WTC11 (cell line): ENCODE measurements at regions not wholly inside any gene's neighbourhood (a gene's known extent, or its start where the extent isn't known, plus 50 kb on each side); places are given as distances from the start of the nearest gene placed in this dataset.

ENCODE experiments used
- ATAC-seq: fragments of 200-7000 bp; cut with Tn5 transposase; 2 replicates; pipeline ENCODE4 v1.10.0; 2021; ENCODE audit warnings: mild to moderate bottlenecking, moderate library complexity
- CTCF ChIA-PET: fragments of 300-600 bp; sonication (Branson Sonifier 250); formaldehyde crosslinking; loops from one replicate; lab custom pipeline; 2021; ENCODE audit warnings: antibody characterized with exemption; lab: Charles Lee
- POLR2A ChIA-PET: fragments of 350-600 bp; sonication (Branson Sonifier 250); formaldehyde crosslinking; loops from one replicate; lab custom pipeline; 2021; ENCODE audit warnings: antibody characterized with exemption; lab: Charles Lee
- DNase-seq: peaks from one replicate; pipeline ENCODE4 v3.0.0; 2021; ENCODE audit warnings: low spot score
- H3K27ac Mint-ChIP-seq: 2 replicates; pipeline ENCODE4 v1.8.0; 2021; ENCODE audit warnings: mixed read lengths
- H3K27me3 Mint-ChIP-seq: 2 replicates; pipeline ENCODE4 v1.8.0; 2021; ENCODE audit warnings: low read depth, mild to moderate bottlenecking, moderate library complexity, mixed read lengths
- H3K36me3 Mint-ChIP-seq: 2 replicates; pipeline ENCODE4 v1.8.0; 2021; ENCODE audit warnings: mixed read lengths
- H3K4me1 Mint-ChIP-seq: 2 replicates; pipeline ENCODE4 v1.8.0; 2022; ENCODE audit warnings: mixed read lengths
- H3K4me3 Mint-ChIP-seq: 2 replicates; pipeline ENCODE4 v1.8.0; 2021; ENCODE audit warnings: mild to moderate bottlenecking, moderate library complexity, mixed read lengths
- H3K9me3 Mint-ChIP-seq: 2 replicates; pipeline ENCODE4 v1.8.0; 2021; ENCODE audit warnings: mixed read lengths
- ATF1 ChIP-seq: sonication (generic); formaldehyde crosslinking; IDR thresholded peaks from 2 replicates; pipeline ENCODE4 v1.8.1; 2023; ENCODE audit warnings: mild to moderate bottlenecking, moderate library complexity, missing genetic modification reagents
- ATF2 ChIP-seq: sonication (generic); formaldehyde crosslinking; IDR thresholded peaks from 2 replicates; pipeline ENCODE4 v1.8.1; 2022; ENCODE audit warnings: low read depth, missing genetic modification reagents, borderline replicate concordance
- CBFB ChIP-seq: sonication (generic); formaldehyde crosslinking; IDR thresholded peaks from 2 replicates; pipeline ENCODE4 v1.8.1; 2022; ENCODE audit warnings: mild to moderate bottlenecking, low read depth, missing genetic modification reagents
- CDX4 ChIP-seq: fragments of 250-450 bp; sonication (Bioruptor Pico); IDR thresholded peaks from 2 replicates; pipeline ENCODE4 v1.9.0; 2021; ENCODE audit warnings: moderate library complexity, mild to moderate bottlenecking, inconsistent platforms, borderline replicate concordance
- CREM ChIP-seq: sonication (generic); formaldehyde crosslinking; IDR thresholded peaks from 2 replicates; pipeline ENCODE4 v1.8.1; 2022; ENCODE audit warnings: mild to moderate bottlenecking, missing genetic modification reagents, moderate library complexity
- E2F1 ChIP-seq: sonication (generic); formaldehyde crosslinking; IDR thresholded peaks from 2 replicates; pipeline ENCODE4 v1.8.0; 2022; ENCODE audit warnings: mild to moderate bottlenecking, missing genetic modification reagents
- ELF4 ChIP-seq: sonication (generic); formaldehyde crosslinking; IDR thresholded peaks from 2 replicates; pipeline ENCODE4 v1.8.1; 2022; ENCODE audit warnings: low read depth, mild to moderate bottlenecking, moderate library complexity, missing genetic modification reagents
- ERG ChIP-seq: fragments of 250-450 bp; sonication (Bioruptor Pico); IDR thresholded peaks from 2 replicates; pipeline ENCODE4 v1.8.0; 2021; ENCODE audit warnings: mild to moderate bottlenecking
- ETV6 ChIP-seq: sonication (generic); formaldehyde crosslinking; IDR thresholded peaks from 2 replicates; pipeline ENCODE4 v1.8.1; 2022; ENCODE audit warnings: mild to moderate bottlenecking, missing genetic modification reagents
- FOXP1 ChIP-seq: sonication (generic); formaldehyde crosslinking; IDR thresholded peaks from 2 replicates; pipeline ENCODE4 v1.8.0; 2022; ENCODE audit warnings: missing genetic modification reagents, mild to moderate bottlenecking, moderate library complexity, borderline replicate concordance
- FOXP4 ChIP-seq: sonication (generic); formaldehyde crosslinking; IDR thresholded peaks from 2 replicates; pipeline ENCODE4 v1.8.0; 2022; ENCODE audit warnings: mild to moderate bottlenecking, missing genetic modification reagents
- GABPB1 ChIP-seq: sonication (generic); formaldehyde crosslinking; IDR thresholded peaks from 2 replicates; pipeline ENCODE4 v1.8.1; 2023; ENCODE audit warnings: mild to moderate bottlenecking, missing genetic modification reagents
- HMGXB4 ChIP-seq: sonication (generic); formaldehyde crosslinking; IDR thresholded peaks from 2 replicates; pipeline ENCODE4 v1.8.1; 2023; ENCODE audit warnings: mild to moderate bottlenecking, moderate library complexity, missing genetic modification reagents
- IRF1 ChIP-seq: sonication (generic); formaldehyde crosslinking; IDR thresholded peaks from 2 replicates; pipeline ENCODE4 v1.8.0; 2023; ENCODE audit warnings: missing genetic modification reagents
- MYBL2 ChIP-seq: sonication (generic); formaldehyde crosslinking; IDR thresholded peaks from 2 replicates; pipeline ENCODE4 v1.8.1; 2023; ENCODE audit warnings: mild to moderate bottlenecking, moderate library complexity, missing genetic modification reagents
- NR3C1 ChIP-seq: sonication (generic); formaldehyde crosslinking; conservative IDR thresholded peaks from 2 replicates; pipeline ENCODE4 v1.8.1; 2023; ENCODE audit warnings: low read depth, mild to moderate bottlenecking, missing genetic modification reagents
- OVOL2 ChIP-seq: fragments of 250-450 bp; sonication (Bioruptor Pico); IDR thresholded peaks from 2 replicates; pipeline ENCODE4 v1.9.0; 2021; ENCODE audit warnings: mild to moderate bottlenecking, borderline replicate concordance
- SMAD4 ChIP-seq: sonication (generic); formaldehyde crosslinking; IDR thresholded peaks from 2 replicates; pipeline ENCODE4 v1.8.0; 2022; ENCODE audit warnings: mild to moderate bottlenecking, missing genetic modification reagents
- ZBTB43 ChIP-seq: sonication (generic); formaldehyde crosslinking; IDR thresholded peaks from 2 replicates; pipeline ENCODE4 v1.8.1; 2023; ENCODE audit warnings: mild to moderate bottlenecking, missing genetic modification reagents
- ZNF396 ChIP-seq: fragments of 250-450 bp; sonication (Bioruptor Pico); IDR thresholded peaks from 2 replicates; pipeline ENCODE4 v1.8.0; 2021; ENCODE audit warnings: mild to moderate bottlenecking, moderate library complexity, borderline replicate concordance
- ZNF671 ChIP-seq: fragments of 250-450 bp; sonication (Bioruptor Pico); IDR thresholded peaks from 2 replicates; pipeline ENCODE4 v1.8.0; 2021; ENCODE audit warnings: mild to moderate bottlenecking

GRCh38 chr18:78637442-78638402 lies 341.9 kb upstream of the SALL3 start (continued):
- no peak for TF ChIP-seq FOXP4 (CRISPR knock-in tag)
- no peak for TF ChIP-seq ATF2 (CRISPR knock-in tag)
- TF ChIP-seq ZNF396 (CRISPR knock-in tag): no peak
- no peak for TF ChIP-seq OVOL2 (CRISPR knock-in tag)
- no peak for TF ChIP-seq SMAD4
- no peak for TF ChIP-seq CDX4 (CRISPR knock-in tag)
- no peak for TF ChIP-seq ELF4
- no peak for TF ChIP-seq FOXP1
- TF ChIP-seq ETV6 (CRISPR knock-in tag): no peak

- ATAC-seq: no peak
- CTCF ChIA-PET: no interaction called here
- no peak overlapping the region for H3K4me3 Mint-ChIP-seq
- no peak for DNase-seq
- H3K27me3 Mint-ChIP-seq: peaks cover 9% of the 10 kb centered on the region
- POLR2A ChIA-PET: no interaction called here
- H3K4me1 Mint-ChIP-seq: peaks cover 6% of the 10 kb centered on the region; the same call in 1 of the 2 replicates
- H3K9me3 Mint-ChIP-seq: peaks cover 29% of the 10 kb centered on the region
- peaks cover 24% of the 10 kb centered on the region for H3K36me3 Mint-ChIP-seq
- no peak overlapping the region for H3K27ac Mint-ChIP-seq
- TF ChIP-seq ERG (CRISPR knock-in tag) (no peak), CBFB (CRISPR knock-in tag) (no peak), HMGXB4 (CRISPR knock-in tag) (no peak), ZNF671 (CRISPR knock-in tag) (no peak), IRF1 (no peak), NR3C1 (CRISPR knock-in tag) (no peak), MYBL2 (CRISPR knock-in tag) (no peak), GABPB1 (CRISPR knock-in tag) (no peak), ELF4 (no peak), ZBTB43 (CRISPR knock-in tag) (no peak), E2F1 (no peak), CREM (CRISPR knock-in tag) (no peak), ATF1 (CRISPR knock-in tag) (no peak), ATF2 (CRISPR knock-in tag) (no peak)
Observed at GRCh38 chr18:78639006-78639950, 340.3 kb upstream of the SALL3 start.
